Loucy (cell line): ENCODE measurements at regions not wholly inside any gene's neighbourhood (a gene's known extent, or its start where the extent isn't known, plus 50 kb on each side); places are given as distances from the start of the nearest gene placed in this dataset.

Source experiments
- H2AFZ ChIP-seq: fragments of 200-600 bp; sonication (generic); 2 replicates; pipeline ENCODE4 v1.6.0; 2016; ENCODE audit warnings: antibody characterized with exemption, mild to moderate bottlenecking, low read length, moderate library complexity
- H3F3A ChIP-seq: fragments of 200-600 bp; 2 replicates; pipeline ENCODE4 v1.6.0; 2016; ENCODE audit warnings: antibody characterized with exemption, low read depth, mild to moderate bottlenecking
- H3K27me3 ChIP-seq: fragments of 200-600 bp; sonication (generic); 2 replicates; pipeline ENCODE4 v1.6.1; 2014; ENCODE audit warnings: low read length, mild to moderate bottlenecking; ENCODE audit not compliant: insufficient read depth, poor library complexity, severe bottlenecking
- H3K36me3 ChIP-seq: fragments of 200-600 bp; sonication (generic); 2 replicates; pipeline ENCODE4 v1.6.1; 2016; ENCODE audit warnings: low read length; ENCODE audit not compliant: insufficient read depth
- H3K4me1 ChIP-seq: fragments of 200-600 bp; sonication (generic); 2 replicates; pipeline ENCODE4 v1.5.1; 2014; ENCODE audit warnings: low read length, mild to moderate bottlenecking; ENCODE audit not compliant: insufficient read depth, poor library complexity, severe bottlenecking
- H3K4me2 ChIP-seq: fragments of 200-600 bp; sonication (generic); 2 replicates; pipeline ENCODE4 v1.6.0; 2014; ENCODE audit warnings: antibody characterized with exemption, low read length, low read depth, mild to moderate bottlenecking; ENCODE audit not compliant: poor library complexity, severe bottlenecking
- H3K4me3 ChIP-seq: fragments of 200-600 bp; sonication (generic); 2 replicates; pipeline ENCODE4 v1.5.1; 2014; ENCODE audit warnings: low read length, mild to moderate bottlenecking, mixed read lengths; ENCODE audit not compliant: poor library complexity, severe bottlenecking
- H3K79me2 ChIP-seq: fragments of 200-600 bp; sonication (generic); 2 replicates; pipeline ENCODE4 v1.6.1; 2014; ENCODE audit warnings: low read length; ENCODE audit not compliant: insufficient read depth
- H3K9ac ChIP-seq: fragments of 200-600 bp; sonication (generic); 2 replicates; pipeline ENCODE4 v1.6.0; 2014; ENCODE audit warnings: mild to moderate bottlenecking, low read depth, low read length, moderate library complexity; ENCODE audit not compliant: poor library complexity, severe bottlenecking
- H3K9me2 ChIP-seq: fragments of 200-600 bp; sonication (generic); replicated peaks from 2 replicates; pipeline ENCODE4 v1.6.1; 2016; ENCODE audit warnings: low read depth, low read length, mixed read lengths
- H3K9me3 ChIP-seq: fragments of 200-600 bp; sonication (generic); 2 replicates; pipeline ENCODE4 v1.6.1; 2014; ENCODE audit warnings: mild to moderate bottlenecking, antibody characterized with exemption, low read length, low read depth; ENCODE audit not compliant: insufficient read depth
- H4K20me1 ChIP-seq: fragments of 200-600 bp; sonication (generic); 2 replicates; pipeline ENCODE4 v1.6.0; 2014; ENCODE audit warnings: antibody characterized with exemption, low read length, mild to moderate bottlenecking; ENCODE audit not compliant: insufficient read depth, poor library complexity, severe bottlenecking
- CTCF ChIP-seq: fragments of 200-600 bp; sonication (generic); conservative IDR thresholded peaks from 2 replicates; pipeline ENCODE4 v1.5.1; 2014; ENCODE audit warnings: mild to moderate bottlenecking, antibody characterized with exemption, low read length
- EZH2phosphoT487 ChIP-seq: fragments of 200-600 bp; IDR thresholded peaks from 2 replicates; pipeline ENCODE4 v1.6.1; 2018; ENCODE audit warnings: antibody characterized with exemption, mild to moderate bottlenecking, moderate library complexity, borderline replicate concordance

GRCh38 chr12:86663716-86664115 lies 407.5 kb upstream of the MGAT4C start:
- Histone ChIP-seq H3K4me1 (no peaks in the 10 kb centered on the region), H3K4me2 (no peak overlapping the region), H3F3A (no peaks in the 10 kb centered on the region), H2AFZ (no peak overlapping the region), H3K9ac (no peak overlapping the region), H3K79me2 (no peaks in the 10 kb centered on the region), H3K36me3 (no peaks in the 10 kb centered on the region), H3K9me2 (no peaks in the 10 kb centered on the region), H3K4me3 (no peak overlapping the region), H3K9me3 (no peaks in the 10 kb centered on the region), H4K20me1 (no peaks in the 10 kb centered on the region), H3K27me3 (no peaks in the 10 kb centered on the region)
- no peak for TF ChIP-seq EZH2phosphoT487
- TF ChIP-seq CTCF: no peak

GRCh38 chr12:86663173-86663572 lies 407.0 kb upstream of the MGAT4C start:
- Histone ChIP-seq H3K4me3 (no peak overlapping the region), H2AFZ (no peak overlapping the region), H3K9me3 (no peaks in the 10 kb centered on the region), H3K9me2 (no peaks in the 10 kb centered on the region), H3K27me3 (no peaks in the 10 kb centered on the region), H3K9ac (no peak overlapping the region), H3K4me1 (no peaks in the 10 kb centered on the region), H3K79me2 (no peaks in the 10 kb centered on the region), H3K36me3 (no peaks in the 10 kb centered on the region), H3K4me2 (no peak overlapping the region), H3F3A (no peaks in the 10 kb centered on the region), H4K20me1 (no peaks in the 10 kb centered on the region)
- TF ChIP-seq CTCF: no peak
- TF ChIP-seq EZH2phosphoT487: no peak

DNA sequence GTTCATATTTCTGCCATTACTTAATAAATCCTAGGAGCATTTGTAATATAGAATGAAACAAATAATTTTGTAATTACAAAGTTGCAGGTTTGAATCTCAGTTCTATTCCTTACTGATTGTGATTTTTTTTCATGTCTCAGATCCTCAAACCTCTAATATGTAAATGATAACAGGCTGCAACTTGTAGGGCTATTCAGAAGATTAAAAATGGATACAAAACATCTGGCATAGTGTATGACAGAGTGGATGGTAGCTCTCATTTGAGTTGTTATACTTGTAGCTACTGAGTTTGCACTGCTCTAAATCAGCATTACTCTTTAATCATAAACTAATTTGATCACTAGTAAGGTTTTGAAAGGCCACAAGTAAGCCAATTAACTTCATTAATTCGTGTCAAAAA lies 406.3 kb upstream of the MGAT4C start:
- TF ChIP-seq CTCF (no peak), EZH2phosphoT487 (no peak)
- H3K9me2 ChIP-seq: no peaks in the 10 kb centered on the region
- H3K27me3 ChIP-seq: no peaks in the 10 kb centered on the region
- no peaks in the 10 kb centered on the region for H3K79me2 ChIP-seq
- no peak overlapping the region for H3K4me2 ChIP-seq
- no peak overlapping the region for H3K4me3 ChIP-seq
- H3K9ac ChIP-seq: no peak overlapping the region
- no peak overlapping the region for H2AFZ ChIP-seq
- no peaks in the 10 kb centered on the region for H3K36me3 ChIP-seq
- no peaks in the 10 kb centered on the region for H3K4me1 ChIP-seq
- no peaks in the 10 kb centered on the region for H4K20me1 ChIP-seq
- H3K9me3 ChIP-seq: no peaks in the 10 kb centered on the region
- no peaks in the 10 kb centered on the region for H3F3A ChIP-seq
